SW480 (cell line): ENCODE measurements at regions not wholly inside any gene's neighbourhood (a gene's known extent, or its start where the extent isn't known, plus 50 kb on each side); places are given as distances from the start of the nearest gene placed in this dataset.

ENCODE experiments used
- DNase-seq: peaks from one replicate; pipeline ENCODE4 v3.0.0-alpha.2; 2016; ENCODE audit warnings: low spot score

DNA sequence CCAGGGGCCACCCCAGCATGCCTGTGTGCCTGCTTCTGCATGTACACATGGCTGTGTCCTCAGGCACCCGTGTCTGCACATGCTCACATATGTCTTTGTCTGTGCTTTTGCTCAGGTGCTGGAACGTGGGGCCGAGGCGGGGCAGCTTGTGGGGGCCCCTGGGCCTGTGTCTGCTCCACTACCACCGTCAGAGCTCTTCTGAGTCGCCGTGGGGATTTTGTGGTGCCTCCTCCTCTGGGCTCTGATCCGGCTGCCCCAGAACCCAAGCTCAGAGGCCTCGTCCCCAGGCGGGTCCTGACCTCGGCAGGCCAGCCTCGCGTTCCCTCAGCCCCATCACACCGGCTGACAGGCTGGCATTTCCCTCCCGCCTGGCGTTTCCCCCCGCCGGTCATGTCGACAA, 104.6 kb upstream of the ACTRT2 start:
- DNase-seq: no peak

DNA sequence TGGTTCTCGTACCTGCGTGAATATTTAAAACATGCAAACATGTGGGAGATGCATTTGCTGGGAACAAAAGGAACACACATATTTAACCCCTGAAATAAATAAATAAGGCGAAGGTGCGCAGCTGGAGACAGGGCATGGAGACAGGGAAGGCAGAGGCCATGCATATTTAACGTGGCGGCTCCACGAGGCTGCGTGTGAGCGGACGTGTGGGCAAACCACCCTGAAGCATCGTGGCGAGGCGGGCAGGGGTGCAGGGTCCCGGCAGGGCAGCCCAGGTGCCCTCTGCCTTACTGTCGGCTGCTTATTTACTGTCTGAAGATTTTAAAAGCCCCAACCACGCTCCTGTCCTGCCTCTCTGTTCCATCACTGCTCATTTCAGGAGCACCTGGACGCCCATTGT, 104.0 kb upstream of the ACTRT2 start:
- no peak for DNase-seq

DNA sequence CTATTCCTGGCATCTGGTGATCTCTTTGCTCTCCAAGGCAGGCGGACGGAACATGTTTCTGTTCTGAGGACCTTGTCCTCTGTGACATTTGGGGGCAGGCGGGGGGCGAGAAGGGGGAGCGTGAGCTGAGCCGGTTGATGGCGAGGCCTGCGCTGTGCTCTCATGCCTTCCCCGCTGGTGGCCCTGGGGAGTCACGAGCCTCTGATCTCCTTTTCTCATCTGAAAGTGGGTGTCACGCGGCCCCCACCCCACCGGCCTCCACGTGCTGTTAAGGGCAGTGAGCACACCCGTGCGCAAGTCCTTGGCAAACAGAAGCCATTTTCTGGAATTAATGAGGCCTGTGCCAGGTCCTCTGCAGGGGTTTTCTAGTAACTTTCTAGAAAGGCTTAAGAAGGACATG, 102.8 kb upstream of the ACTRT2 start:
- DNase-seq: no peak

DNA sequence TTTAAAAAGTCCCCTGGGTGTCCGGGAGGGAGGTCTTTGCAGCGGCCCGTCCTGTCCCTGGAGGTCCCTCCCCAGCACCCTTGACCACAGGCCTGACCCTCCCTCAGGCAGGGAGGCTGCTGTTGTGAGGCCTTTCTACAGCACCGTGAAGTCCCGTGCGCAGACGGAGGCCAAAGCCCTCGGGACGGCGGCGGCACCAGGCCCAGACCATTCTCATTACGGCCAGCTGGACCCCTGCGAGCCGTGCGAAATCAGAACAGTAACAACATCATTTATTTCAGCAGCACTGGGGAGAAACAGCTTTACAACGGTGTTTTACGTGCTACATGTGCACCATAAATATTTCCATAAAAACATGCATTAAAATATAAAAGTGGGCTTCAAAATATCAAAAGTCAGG, 101.4 kb upstream of the ACTRT2 start:
- DNase-seq: no peak

DNA sequence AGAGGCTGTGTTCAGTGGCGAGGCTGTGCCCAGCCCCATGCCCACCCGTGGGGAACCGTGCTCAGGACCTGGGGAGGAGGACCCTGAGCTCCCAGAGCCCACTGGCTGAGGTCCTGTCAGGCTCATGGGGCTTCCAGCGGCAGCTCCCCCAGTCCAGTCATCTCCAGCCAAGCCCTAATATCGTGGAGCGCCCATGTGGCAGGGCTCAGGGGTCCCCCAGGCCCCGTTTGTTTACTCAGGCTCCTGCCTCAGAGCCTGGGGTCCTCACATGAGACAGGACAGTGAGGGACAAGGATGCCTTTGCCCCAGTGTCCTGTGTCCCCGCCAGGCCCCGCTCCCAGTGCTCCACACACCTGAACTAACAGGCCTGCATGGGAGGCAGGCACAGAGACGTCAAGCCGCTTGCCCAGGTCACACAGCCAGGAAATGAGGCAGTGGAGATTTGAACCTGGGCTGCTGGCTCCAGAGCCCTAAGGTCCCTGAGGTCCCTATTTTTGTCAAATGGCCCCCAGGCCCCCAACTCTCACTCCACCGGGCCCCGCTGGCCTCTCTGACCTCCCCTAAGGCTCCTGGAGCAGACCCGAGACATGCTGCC, 100.7 kb upstream of the ACTRT2 start:
- no peak for DNase-seq

DNA sequence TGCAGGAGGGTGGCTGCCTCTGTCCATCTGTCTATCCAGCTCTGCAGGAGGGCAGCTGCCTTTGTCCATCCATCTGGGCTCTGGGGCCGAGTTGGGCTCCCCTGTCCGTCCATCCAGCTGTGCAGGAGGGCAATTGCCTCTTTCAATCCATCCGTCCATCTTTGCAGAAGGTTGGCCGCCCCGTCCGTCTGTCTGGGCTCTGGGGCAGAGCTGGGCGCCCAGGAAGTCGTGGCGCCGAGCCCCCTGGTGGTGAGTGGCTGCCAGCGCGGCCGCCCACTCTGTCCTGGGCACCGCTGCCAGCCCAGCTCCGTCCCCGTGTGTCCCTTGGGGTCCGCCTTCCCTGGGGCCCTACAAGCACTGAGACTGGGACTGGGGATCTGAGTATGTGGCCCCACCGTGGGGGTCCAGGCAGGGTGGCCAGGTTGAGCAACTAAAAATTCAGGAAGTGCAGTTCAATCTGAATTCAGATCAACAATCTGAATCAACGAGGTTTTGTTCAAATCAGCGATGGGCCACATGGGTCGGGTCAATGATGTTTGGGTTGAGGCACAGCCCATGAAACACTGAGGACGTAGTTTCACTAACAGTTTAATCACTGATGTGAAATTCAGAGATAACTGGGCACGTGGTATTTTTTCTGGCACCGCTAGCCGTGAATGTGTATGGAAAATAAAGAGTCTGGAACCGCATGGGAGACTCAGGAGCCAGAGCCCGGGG, 99.1 kb upstream of the ACTRT2 start:
- peak; percentile 22 for DNase-seq

DNA sequence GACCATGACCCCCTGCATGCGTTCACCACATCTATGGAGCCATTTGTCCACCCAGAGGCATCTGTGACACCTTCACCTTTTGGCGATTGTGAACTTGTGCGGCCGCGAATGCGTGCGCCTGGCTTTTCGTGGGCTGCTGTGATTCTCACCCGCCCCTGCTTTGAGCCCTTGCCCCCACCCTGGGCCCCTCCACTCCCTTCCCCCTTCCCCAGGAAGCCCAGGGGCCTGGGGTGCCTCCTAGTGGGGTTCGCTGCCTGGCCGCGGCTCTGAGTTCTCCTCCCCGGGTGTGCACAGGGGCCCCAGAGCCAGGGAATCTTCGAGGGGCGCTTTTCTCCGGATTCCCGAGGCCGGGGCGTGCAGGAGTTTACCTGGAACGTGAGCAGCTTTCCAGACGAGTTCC, 97.9 kb upstream of the ACTRT2 start:
- no peak for DNase-seq

DNA sequence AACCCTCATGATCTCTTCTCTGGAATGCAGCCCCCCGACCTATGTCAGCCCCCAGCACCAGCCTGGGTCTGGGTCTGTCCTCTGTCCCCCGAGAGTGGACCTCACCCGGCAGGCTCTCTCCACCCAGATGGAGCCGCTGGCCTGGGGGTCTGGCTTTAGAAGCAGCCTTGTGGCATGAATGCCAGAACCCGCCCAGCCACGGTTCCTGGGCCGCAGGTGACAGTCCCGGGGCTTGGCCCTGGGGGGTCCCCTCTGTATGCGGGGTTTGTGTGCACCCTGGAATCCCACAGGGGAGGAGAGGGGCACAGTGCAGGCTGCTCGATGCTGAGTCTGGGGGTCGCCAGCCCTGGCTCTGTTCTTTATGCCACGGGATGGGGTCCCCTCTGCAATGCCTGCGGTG, 96.0 kb upstream of the ACTRT2 start:
- no peak for DNase-seq

DNA sequence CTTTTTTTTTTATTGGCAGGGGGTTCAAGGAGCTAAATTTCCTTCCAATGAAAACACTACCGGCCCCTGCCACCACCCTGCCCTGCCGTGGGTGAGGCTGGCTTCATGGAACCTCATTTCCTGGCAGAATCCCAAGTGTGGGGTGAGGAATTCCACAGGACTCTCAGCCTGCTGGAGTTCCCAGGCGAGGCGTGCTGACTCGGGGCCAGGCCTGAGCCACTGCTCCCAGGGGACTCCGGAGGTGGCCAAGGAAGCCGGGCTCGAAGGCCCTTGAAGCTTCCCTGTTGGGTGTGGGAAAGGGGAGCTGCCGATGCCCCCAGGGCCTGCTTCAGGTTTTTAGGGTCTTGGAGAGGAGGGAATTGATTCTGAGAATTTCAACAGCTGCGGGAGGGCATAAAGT, 95.3 kb upstream of the ACTRT2 start:
- no peak for DNase-seq

DNA sequence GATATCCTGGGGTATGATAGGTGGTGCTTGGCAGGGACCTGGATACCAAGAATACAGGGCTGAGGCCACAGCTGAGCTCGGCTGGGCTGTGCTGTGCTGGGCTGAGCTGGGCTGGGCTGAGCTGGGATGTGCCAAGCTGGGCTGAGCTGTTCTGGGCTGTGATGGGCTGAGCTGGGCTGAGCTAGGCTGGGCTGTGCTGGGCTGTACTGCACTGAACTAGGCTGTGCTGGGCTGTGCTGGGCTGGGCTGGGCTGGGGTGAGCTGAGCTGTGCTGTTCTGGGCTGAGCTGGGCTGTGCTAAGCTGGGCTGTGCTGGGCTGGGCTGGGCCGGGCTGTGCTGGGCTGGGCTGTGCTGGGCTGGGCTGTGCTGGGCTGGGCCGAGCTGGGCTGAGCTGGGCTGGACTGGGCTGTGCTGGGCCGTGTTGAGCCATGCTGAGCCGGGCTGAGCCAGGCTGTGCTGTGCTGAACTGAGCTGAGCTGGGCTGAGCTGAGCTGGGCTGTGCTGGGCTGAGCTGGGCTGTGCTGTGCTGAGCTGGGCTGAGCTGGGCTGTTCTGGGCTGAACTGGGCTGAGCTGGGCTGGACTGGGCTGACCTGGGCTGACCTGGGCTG, 94.7 kb upstream of the ACTRT2 start:
- no peak for DNase-seq

DNA sequence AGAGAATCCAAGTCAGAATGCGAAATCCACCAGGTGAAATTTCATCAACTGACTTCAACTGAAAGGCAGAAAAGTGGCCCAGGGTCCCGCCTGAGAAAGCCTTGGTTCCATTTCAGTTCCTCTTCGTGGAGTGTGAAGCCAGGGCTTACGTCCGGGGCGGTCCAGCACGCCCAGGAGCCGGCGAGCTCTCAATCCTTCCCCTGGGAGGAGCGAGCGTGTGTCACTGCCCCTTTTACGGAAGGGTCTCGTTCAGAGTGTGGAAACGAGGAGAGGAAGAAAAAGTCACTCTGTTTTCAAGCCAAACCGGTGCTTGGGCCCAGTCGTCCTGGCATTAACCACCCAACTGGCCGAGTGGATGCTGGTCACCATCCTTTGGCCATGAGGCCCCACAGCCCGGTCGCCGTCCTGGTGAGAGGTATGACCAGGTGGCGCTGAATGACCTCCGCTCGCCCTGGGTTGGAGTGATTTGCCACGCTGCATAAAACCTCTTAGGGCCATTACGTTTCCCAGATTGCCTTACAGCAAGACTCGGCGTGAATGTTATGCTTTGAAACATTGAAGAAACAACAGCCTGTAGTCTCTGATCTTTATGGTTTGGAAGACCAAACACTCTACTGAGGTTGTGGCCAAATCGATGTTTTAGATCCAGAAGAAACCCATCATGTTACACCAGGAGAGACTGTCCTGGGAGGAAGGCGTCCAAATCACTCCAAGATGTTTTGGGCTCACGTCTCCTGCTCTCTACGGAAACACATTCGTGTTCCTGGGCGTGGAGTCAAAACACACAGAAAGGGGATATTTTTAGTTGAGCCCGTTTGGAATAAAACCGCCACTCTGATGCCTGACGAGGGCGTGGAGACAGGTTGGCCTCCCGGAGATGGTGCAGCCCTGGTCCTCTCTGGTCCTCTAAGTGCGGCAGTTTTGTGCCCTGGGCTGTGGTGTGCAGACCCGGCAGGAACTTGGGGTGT, 93.6 kb upstream of the ACTRT2 start:
- no peak for DNase-seq

DNA sequence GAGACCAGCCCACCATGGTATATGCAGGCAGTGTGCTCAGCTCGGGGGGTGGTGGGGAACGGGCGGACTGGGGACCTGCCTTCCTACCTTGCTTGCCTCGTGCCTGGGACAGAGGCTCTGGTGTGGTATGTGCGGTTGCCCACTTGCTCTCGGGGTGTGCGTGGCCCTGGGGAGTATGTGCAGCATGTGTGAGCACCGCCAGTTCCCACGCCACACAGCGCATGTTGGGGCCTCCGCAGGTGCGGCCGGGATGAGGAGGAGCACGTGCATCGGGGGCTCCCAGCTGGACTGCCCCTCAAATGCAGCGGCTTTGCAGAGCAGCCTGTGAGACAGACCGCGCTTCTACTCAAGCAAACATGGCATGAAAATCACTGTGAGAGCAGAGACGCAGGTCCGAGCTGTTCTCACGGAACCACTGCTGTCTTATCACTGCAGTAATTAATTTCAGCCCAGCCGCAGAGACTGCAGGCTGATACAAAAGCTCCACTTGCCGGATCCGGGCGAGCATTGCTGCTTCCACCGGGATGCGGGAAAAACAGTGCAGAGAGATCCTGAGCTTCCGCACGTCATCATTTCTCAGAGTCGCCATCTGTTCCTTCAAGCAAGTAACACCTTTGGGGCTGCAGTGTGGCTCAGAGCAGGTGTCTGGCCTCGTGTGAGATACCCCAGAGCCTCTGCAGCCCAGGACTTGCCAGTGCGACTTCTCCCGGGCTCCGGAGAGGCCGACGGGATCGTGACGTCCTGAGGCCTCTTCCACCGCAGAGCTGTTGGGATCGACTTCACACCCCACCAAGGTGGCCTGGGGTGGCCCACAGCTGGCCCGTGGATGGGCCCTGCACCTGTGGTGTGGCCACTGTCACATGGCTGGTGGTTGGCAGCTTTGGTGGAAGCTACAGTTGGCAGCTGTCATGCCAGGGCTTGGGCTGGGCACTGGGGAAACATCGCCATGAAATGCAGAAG, 92.6 kb upstream of the ACTRT2 start:
- no peak for DNase-seq

DNA sequence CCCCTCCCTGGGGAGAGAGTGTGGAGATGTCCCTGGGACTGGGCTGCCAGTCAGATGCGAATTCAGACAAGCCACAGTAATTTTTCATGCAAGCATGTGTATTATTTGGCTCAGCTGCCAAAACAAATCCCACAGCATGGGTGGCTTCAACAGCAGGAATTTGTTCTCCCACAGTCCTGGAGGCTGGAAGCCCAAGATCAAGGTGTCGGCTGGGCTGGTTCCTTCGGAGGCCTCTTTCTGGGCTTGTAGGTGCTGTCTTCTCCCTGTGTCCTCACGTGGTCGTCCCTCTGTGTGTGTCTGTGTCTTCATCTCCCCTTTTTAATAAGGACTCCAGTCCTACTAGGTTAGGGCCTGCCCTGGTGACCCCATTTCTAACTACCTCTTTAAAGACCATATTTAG, 91.9 kb upstream of the ACTRT2 start:
- DNase-seq: no peak

DNA sequence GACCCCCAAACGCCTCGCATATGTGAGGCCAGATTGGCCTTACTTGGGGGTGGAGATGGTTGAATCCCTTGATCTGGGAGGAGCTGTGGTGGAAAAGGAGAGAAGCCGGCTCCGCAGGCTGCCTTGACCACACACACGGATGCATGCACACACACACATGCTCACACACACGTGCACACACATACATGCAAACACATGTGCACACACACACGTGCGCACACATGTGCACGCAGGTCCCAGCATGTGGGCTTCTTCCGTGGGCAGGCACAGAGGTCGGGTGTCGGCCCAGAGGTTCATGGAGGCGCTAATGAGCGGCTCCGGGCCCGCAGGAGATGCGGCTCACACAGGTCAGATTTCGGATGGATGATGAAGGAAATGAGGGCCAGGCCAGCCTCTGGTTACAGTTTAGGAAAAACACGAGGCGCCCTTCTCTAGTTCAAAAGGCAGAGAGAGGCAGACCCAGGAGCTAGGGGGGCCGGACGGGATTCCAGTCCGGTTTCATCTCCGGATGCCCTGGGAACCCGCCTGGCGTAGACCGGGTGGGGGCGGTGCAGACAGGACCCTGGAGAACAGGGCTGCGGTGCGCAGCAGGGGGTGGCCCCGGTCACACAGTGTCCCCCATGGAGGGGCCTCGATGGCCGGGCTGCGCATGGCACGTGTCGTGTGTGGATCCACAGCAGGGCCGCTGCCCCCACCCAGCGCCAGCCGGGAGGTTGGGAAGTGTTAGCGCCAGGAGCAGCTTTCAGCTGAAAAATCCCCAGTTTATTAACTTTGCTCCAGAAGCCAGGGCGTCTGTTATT, 91.1 kb upstream of the ACTRT2 start:
- no peak for DNase-seq

DNA sequence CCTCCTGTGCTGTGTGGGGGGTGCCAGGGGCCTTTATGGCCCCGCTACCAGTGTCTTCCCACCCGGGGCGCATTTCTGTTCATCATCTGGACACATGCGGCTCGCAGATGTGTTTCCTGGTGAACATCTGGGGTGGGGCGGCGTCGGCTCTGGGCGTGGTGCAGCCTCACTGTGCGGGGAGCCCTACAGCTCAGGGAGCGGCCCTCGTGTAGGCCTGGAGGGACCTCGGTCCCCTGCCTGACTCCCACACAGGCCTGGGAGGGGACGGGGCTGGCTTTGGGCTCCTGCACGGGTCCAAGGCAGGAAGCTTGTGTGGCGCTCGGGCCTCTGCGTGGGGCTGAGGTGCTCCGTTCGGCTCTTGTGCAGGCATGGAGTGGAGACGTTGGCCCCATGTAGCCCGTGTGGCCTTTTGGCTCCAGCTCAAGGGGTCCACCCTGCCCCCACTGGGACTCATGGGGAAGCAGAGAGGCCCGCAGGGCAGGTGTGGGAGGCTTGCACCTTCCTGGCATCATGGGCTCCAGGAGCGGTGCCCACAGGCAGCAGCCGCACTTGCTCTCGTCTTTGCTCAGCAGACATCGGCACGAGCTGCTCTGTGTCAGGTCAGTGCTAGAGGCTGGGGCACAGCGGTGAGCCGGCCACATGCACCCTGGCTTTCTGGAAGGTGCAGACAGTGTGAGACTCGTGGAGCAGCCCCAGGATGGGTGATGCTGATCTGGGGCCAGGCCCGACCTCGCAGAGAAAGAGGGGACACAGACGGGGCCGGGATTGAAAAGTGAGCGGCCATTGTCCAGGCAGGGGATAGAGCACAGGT, 90.1 kb upstream of the ACTRT2 start:
- DNase-seq: no peak

DNA sequence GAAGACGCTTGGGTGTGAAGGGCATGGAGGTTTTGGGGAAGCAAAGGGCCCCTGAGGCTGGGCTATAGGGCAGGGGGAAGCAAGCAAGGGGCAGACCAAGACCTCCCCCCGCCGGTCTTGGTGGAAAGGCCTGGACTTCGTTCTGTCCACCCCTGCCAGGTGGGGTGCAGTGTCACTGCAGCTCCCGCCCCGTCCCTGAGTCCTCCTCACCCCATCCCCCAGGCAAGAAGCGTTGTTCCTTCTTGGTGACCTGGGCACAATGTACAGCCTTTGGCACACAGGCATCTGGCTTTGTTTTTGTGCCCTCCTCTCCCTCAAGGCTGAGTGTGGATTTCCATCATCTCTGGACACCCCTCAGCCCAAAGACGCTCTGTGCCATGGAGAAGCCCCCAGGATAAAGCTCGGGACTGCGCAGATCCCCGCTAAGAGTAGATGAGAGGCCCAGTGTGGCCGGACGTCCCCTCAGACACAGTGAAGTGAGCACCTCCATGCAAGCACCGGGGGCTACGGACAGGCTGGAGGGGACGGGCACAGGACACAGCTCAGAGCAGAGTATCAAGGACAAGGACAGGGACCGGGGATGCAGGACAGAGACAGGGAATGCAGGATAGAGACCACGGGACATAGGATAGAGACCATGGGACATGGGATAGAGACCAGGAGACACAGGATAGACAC, 89.4 kb upstream of the ACTRT2 start:
- no peak for DNase-seq

DNA sequence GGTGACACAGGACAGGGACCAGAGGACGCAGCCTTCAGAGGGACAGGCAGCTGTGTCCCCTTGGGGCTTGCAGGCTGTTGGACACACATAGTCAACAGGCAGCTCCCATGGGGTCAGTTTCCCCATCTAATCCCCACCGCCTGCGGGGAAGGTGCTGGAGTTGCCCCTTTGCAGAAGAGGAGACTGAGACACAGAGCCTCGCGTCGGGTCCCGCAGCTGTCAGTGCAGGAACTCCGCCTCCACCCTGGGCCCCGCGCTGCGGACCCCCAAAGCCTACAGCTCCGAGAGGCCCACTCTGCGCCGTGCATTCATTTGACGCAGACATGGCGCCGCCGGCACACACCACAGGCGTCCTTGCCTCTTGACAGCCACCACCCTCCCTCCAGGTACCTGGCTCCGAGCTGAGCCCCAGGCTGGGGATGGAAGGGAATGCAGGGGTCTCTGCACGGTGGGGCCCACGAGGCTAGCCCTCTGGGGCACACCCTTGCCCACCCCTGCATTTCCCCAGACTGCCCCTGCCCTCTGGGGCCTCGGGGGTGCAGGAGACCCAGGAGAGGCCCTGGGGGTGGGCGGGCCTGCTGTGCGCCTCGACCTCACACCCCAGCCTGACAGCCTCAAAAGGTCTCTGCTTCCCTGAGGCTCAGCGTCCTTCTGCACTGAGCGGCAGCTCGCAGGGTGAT, 88.5 kb upstream of the ACTRT2 start:
- DNase-seq: no peak

DNA sequence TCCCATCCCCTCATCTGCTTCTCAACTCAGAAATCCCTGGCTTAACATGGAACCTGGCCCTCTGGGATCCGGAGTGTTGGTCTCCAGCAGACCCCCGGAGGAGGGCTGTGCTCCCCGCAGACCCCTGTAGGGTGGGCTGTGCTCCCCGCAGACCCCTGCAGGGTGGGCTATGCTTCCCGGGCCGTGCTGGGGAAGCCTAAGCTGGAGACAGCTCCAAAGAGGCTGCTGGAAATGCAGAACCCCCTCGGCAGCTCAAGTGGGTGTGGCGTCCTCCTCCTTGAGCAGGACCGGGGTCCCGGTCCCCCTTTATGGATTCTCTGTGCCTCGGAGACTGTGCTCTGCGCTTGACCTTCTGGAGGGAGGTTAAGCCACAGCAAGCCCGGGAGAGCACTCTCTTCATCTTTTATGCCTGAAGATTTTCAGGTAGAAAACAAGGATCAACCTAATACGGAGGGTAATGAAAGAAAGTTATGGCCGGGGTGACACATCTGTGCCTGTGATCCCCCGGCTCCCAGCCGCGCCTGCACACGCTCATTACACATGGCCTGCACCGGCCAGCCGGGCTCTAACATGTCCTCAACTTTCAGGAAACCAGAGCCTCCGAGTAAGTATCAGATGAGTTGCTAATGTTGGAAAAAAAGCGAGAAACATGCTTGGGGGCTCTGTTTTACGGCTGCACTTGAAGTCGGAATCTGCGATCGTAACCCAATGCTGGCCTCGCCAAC, 87.7 kb upstream of the ACTRT2 start:
- DNase-seq: no peak
